ENCODE measurements at regions not wholly inside any gene's neighbourhood (a gene's known extent, or its start where the extent isn't known, plus 50 kb on each side); places are given as distances from the start of the nearest gene placed in this dataset.
"Not testable (repeated sequence)": the region's sequence is repeated elsewhere in the genome, so short reads cannot be mapped to it uniquely, and the experiment has no call there.

GRCh38 chr2:91742973-91743490 is 3051.6 kb downstream of the RPIA start:
- not testable (repeated sequence) for H3K27me3 ChIP-seq (ENCODE audit: control insufficient read depth, insufficient read depth, low read length); H3K36me3 ChIP-seq (ENCODE audit: control insufficient read depth, insufficient read depth, low read length); H3K4me3 ChIP-seq (ENCODE audit: low read depth, low read length); DNase-seq (ENCODE audit: low read depth)

- DNase-seq (ENCODE audit: low read depth); H3K4me3 ChIP-seq (ENCODE audit: low read depth, low read length); H3K36me3 ChIP-seq (ENCODE audit: control insufficient read depth, insufficient read depth, low read length); H3K27me3 ChIP-seq (ENCODE audit: control insufficient read depth, insufficient read depth, low read length): not testable (repeated sequence)
These were observed 3052.4 kb downstream of the RPIA start for GRCh38 chr2:91743910-91744309.

DNA sequence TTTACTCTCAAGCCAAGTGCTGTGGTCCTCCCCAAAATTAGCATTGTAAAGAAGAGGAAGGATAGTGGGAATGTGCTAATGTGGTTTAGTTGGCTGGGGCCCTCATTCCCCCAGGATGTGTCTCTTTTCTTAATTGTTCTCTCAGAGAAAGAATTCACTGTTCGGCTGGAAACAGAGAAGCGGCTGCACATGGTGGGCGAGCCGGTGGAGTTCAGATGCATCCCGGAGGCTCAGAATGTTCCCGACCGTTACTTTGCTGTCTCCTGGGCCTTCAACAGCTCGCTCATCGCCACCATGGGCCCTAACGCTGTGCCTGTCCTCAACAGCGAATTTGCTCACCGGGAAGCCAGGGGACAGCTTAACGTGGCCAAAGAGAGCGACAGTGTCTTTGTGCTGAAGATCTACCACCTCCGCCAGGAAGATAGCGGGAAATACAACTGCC is 3053.2 kb downstream of the RPIA start:
- not testable (repeated sequence) for H3K36me3 ChIP-seq (ENCODE audit: control insufficient read depth, insufficient read depth, low read length); H3K27me3 ChIP-seq (ENCODE audit: control insufficient read depth, insufficient read depth, low read length); H3K4me3 ChIP-seq (ENCODE audit: low read depth, low read length); DNase-seq (ENCODE audit: low read depth)

- DNase-seq (ENCODE audit: low read depth): no peak
- Histone ChIP-seq H3K4me3 (ENCODE audit: low read depth, low read length) (no peak overlapping the region), H3K36me3 (ENCODE audit: control insufficient read depth, insufficient read depth, low read length) (no peaks in the 10 kb centered on the region), H3K27me3 (ENCODE audit: control insufficient read depth, insufficient read depth, low read length) (peaks cover 2% of the 10 kb centered on the region)
- TF ChIP-seq CTCF (IDR thresholded peaks at IDR 0.05; ENCODE audit: insufficient read depth, low read length, poor library complexity, severe bottlenecking): no peak
These were observed 3057.4 kb downstream of the RPIA start for GRCh38 chr2:91748902-91749301.

DNA sequence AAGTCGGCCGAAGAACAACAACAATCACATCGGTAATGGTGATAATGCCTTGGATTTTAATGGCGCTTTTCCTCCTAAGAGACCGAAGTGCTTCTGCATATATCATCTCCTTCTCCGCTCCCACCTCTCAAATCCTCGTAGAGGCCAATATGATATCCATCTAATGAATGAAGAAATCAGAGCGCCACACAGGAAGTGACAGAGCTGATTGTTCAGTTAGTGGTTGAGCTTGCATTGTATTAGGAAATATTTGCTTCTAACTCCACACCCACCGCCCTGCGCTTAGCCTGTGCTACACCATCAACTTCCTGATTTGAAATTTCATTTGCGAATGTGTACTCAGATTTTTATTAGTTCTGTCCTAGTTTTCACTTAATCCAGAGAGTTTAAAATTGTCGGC is 3058.2 kb downstream of the RPIA start:
- not testable (repeated sequence) for H3K27me3 ChIP-seq (ENCODE audit: control insufficient read depth, insufficient read depth, low read length); H3K4me3 ChIP-seq (ENCODE audit: low read depth, low read length); H3K36me3 ChIP-seq (ENCODE audit: control insufficient read depth, insufficient read depth, low read length); DNase-seq (ENCODE audit: low read depth)

- H3K27me3 ChIP-seq (ENCODE audit: control insufficient read depth, insufficient read depth, low read length); H3K4me3 ChIP-seq (ENCODE audit: low read depth, low read length); DNase-seq (ENCODE audit: low read depth); H3K36me3 ChIP-seq (ENCODE audit: control insufficient read depth, insufficient read depth, low read length): not testable (repeated sequence)
These were observed 3068.0 kb downstream of the RPIA start for GRCh38 chr2:91759361-91759941.

DNA sequence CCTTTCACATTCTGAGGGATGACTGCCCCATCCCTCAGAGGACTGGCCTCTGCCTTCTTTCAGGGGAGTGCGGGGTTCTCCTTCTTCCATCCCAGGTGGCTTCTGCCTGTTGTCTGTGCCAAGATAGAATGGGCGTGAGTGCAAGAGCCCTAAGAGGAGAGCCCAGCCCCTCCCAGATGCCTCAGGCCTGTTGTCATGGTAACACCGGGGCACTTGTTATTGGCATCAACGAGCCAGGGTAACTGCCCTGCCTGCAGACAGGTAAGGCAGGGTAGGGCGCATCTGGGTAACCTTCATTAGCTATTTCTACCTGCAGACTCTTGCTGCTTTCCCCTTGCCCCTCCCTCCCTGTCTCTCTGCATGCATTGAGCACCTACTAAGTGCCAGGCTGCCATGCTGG is 3069.2 kb downstream of the RPIA start:
- not testable (repeated sequence) for H3K36me3 ChIP-seq (ENCODE audit: control insufficient read depth, insufficient read depth, low read length); H3K4me3 ChIP-seq (ENCODE audit: low read depth, low read length); H3K27me3 ChIP-seq (ENCODE audit: control insufficient read depth, insufficient read depth, low read length); DNase-seq (ENCODE audit: low read depth)

DNA sequence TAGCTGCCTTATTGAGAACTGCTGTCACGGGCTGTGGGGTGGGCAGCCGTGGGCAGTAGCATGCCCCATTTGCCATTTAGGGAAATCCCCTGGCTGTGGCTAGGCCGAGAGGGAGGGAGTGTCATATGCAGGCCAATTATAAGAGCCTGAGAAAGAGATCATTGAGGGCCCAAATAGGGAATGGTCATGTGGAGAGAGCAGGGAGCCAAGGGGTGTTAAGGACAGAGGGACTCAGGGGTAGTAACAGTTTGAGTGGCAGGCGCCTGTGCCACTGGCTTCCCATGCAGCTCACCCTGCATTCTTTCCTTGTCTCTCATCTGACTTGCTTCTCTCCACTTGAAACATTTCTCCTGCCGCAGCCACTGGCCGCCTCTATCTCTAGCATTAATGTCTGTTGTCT is 3070.8 kb downstream of the RPIA start:
- H3K4me3 ChIP-seq (ENCODE audit: low read depth, low read length); H3K36me3 ChIP-seq (ENCODE audit: control insufficient read depth, insufficient read depth, low read length); DNase-seq (ENCODE audit: low read depth); H3K27me3 ChIP-seq (ENCODE audit: control insufficient read depth, insufficient read depth, low read length): not testable (repeated sequence)

DNA sequence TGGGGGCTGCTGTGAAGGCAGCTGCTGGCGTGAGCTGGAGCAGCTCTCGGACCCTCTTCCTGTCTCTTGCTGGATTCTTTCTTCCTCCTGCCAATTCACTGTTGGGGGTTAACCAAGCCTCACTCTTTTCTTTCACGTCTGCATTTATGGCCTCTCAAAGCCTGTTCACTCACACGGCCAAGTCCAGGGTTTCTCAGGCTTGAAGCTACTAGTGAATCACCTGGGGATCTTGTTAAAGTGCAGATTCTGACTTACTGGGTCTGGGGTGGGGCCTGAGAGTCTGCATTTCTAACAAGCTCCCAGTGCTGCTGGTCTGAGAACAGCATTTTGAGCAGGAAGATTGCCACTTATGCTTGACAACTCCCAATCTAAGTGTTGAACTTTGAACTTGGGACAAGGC is 3072.2 kb downstream of the RPIA start:
- not testable (repeated sequence) for DNase-seq (ENCODE audit: low read depth); H3K27me3 ChIP-seq (ENCODE audit: control insufficient read depth, insufficient read depth, low read length)

GRCh38 chr2:91764581-91765002 is 3073.1 kb downstream of the RPIA start:
- H3K4me3 ChIP-seq (ENCODE audit: low read depth, low read length); DNase-seq (ENCODE audit: low read depth); H3K36me3 ChIP-seq (ENCODE audit: control insufficient read depth, insufficient read depth, low read length); H3K27me3 ChIP-seq (ENCODE audit: control insufficient read depth, insufficient read depth, low read length): not testable (repeated sequence)

More for the DNA sequence above, 3072.2 kb downstream of the RPIA start:
- not testable (repeated sequence) for H3K36me3 ChIP-seq (ENCODE audit: control insufficient read depth, insufficient read depth, low read length); H3K4me3 ChIP-seq (ENCODE audit: low read depth, low read length)

GRCh38 chr2:91765018-91765754 is 3073.7 kb downstream of the RPIA start:
- not testable (repeated sequence) for H3K36me3 ChIP-seq (ENCODE audit: control insufficient read depth, insufficient read depth, low read length); DNase-seq (ENCODE audit: low read depth); H3K4me3 ChIP-seq (ENCODE audit: low read depth, low read length); H3K27me3 ChIP-seq (ENCODE audit: control insufficient read depth, insufficient read depth, low read length)

GRCh38 chr2:91766349-91767048 is 3075.0 kb downstream of the RPIA start:
- DNase-seq (ENCODE audit: low read depth): peak; percentile 37
- not testable (repeated sequence) for H3K27me3 ChIP-seq (ENCODE audit: control insufficient read depth, insufficient read depth, low read length); H3K36me3 ChIP-seq (ENCODE audit: control insufficient read depth, insufficient read depth, low read length); H3K4me3 ChIP-seq (ENCODE audit: low read depth, low read length)

DNA sequence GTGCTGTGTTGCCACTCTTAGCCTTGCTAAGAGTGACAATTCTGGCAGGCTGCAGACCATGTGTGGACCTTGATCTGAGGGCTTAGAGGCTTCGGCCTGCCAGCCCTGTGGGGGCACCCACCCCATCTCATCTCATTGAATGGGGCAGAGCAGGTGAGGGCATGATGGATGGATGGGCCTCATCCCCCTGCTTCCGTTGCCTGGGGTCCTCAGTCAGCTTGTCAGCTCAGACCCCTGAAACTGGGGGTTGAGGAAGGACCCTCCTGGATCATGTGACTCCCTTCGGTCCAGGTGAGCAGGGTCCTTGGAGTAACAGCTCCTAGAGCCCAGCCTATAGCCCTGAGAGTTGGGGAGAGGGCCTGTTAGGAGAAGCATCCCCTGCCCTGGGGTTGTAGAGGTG is 3076.8 kb downstream of the RPIA start:
- DNase-seq (ENCODE audit: low read depth); H3K4me3 ChIP-seq (ENCODE audit: low read depth, low read length); H3K36me3 ChIP-seq (ENCODE audit: control insufficient read depth, insufficient read depth, low read length); H3K27me3 ChIP-seq (ENCODE audit: control insufficient read depth, insufficient read depth, low read length): not testable (repeated sequence)

DNA sequence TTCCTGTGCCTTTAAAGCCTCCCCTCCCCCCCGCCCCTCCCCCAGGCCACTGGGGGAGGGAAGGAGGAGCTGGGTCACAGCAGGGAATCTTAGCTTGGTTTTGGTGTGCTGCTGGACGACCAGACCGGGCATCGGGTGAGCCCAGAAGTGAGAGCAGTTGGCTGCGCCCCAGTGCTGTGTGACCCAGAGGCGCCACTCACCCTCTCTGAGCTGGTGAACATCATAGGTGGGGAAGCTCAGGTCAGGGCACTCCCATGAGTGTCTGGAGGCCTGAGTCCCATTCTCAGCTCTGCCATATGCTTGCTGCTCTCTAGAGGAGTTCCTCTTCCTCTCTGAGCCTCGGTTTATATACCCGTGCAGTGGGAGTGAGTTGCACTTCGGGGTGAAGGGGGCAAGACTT is 3077.5 kb downstream of the RPIA start:
- not testable (repeated sequence) for H3K36me3 ChIP-seq (ENCODE audit: control insufficient read depth, insufficient read depth, low read length); H3K4me3 ChIP-seq (ENCODE audit: low read depth, low read length); DNase-seq (ENCODE audit: low read depth)

More for the DNA sequence above, 3077.5 kb downstream of the RPIA start:
- not testable (repeated sequence) for H3K27me3 ChIP-seq (ENCODE audit: control insufficient read depth, insufficient read depth, low read length)

Data from kidney epithelial cell (primary cell).